ENCODE measurements at regions not wholly inside any gene's neighbourhood (a gene's known extent, or its start where the extent isn't known, plus 50 kb on each side); places are given as distances from the start of the nearest gene placed in this dataset.
"Not testable (repeated sequence)": the region's sequence is repeated elsewhere in the genome, so short reads cannot be mapped to it uniquely, and the experiment has no call there.

GRCh38 chr6:65999288-65999791 lies 292.3 kb upstream of the EYS start:
- DNase-seq (no peak), ATAC-seq (no peak)
- Mint-ChIP-seq H3K36me3 (ENCODE audit: low read depth) (no peaks in the 10 kb centered on the region), H3K4me1 (no peaks in the 10 kb centered on the region), H3K27ac (no peak overlapping the region), H3K27me3 (no peaks in the 10 kb centered on the region), H3K4me3 (no peak overlapping the region)
- H3K9me3 ChIP-seq (ENCODE audit: control insufficient read depth, low read length, poor library complexity, severe bottlenecking): no peaks in the 10 kb centered on the region

- no peak for DNase-seq
- Mint-ChIP-seq H3K36me3 (ENCODE audit: low read depth) (no peaks in the 10 kb centered on the region), H3K4me3 (no peak overlapping the region), H3K27me3 (no peaks in the 10 kb centered on the region), H3K4me1 (no peaks in the 10 kb centered on the region), H3K27ac (no peak overlapping the region)
- no peak for ATAC-seq
- H3K9me3 ChIP-seq (ENCODE audit: control insufficient read depth, low read length, poor library complexity, severe bottlenecking): no peaks in the 10 kb centered on the region
These were observed 291.5 kb upstream of the EYS start for GRCh38 chr6:65998544-65998943.

- H3K27me3 Mint-ChIP-seq: no peaks in the 10 kb centered on the region
- no peaks in the 10 kb centered on the region for H3K9me3 ChIP-seq (ENCODE audit: control insufficient read depth, low read length, poor library complexity, severe bottlenecking)
- H3K27ac Mint-ChIP-seq: no peak overlapping the region
- H3K4me3 Mint-ChIP-seq: no peak overlapping the region
- ATAC-seq (no peak), DNase-seq (no peak)
- H3K4me1 Mint-ChIP-seq: no peaks in the 10 kb centered on the region
- no peaks in the 10 kb centered on the region for H3K36me3 Mint-ChIP-seq (ENCODE audit: low read depth)
These were observed 290.5 kb upstream of the EYS start for GRCh38 chr6:65997539-65997938.

GRCh38 chr6:65996096-65996495 lies 289.1 kb upstream of the EYS start:
- no peak for DNase-seq
- Mint-ChIP-seq H3K4me3 (no peak overlapping the region), H3K27me3 (no peaks in the 10 kb centered on the region), H3K4me1 (no peaks in the 10 kb centered on the region), H3K36me3 (ENCODE audit: low read depth) (no peaks in the 10 kb centered on the region), H3K27ac (no peak overlapping the region)
- no peaks in the 10 kb centered on the region for H3K9me3 ChIP-seq (ENCODE audit: control insufficient read depth, low read length, poor library complexity, severe bottlenecking)
- ATAC-seq: no peak

GRCh38 chr6:65989676-65990075 lies 282.6 kb upstream of the EYS start:
- Mint-ChIP-seq H3K36me3 (ENCODE audit: low read depth) (no peaks in the 10 kb centered on the region), H3K27ac (no peak overlapping the region), H3K4me1 (no peaks in the 10 kb centered on the region), H3K4me3 (no peak overlapping the region), H3K27me3 (no peaks in the 10 kb centered on the region)
- ATAC-seq (no peak), DNase-seq (no peak)
- H3K9me3 ChIP-seq (ENCODE audit: control insufficient read depth, low read length, poor library complexity, severe bottlenecking): no peaks in the 10 kb centered on the region

GRCh38 chr6:65988006-65988405 lies 281.0 kb upstream of the EYS start:
- H3K36me3 Mint-ChIP-seq (ENCODE audit: low read depth): no peaks in the 10 kb centered on the region
- no peaks in the 10 kb centered on the region for H3K27me3 Mint-ChIP-seq
- no peaks in the 10 kb centered on the region for H3K9me3 ChIP-seq (ENCODE audit: control insufficient read depth, low read length, poor library complexity, severe bottlenecking)
- DNase-seq: no peak
- no peak overlapping the region for H3K4me3 Mint-ChIP-seq
- H3K4me1 Mint-ChIP-seq: no peaks in the 10 kb centered on the region
- ATAC-seq: no peak
- no peak overlapping the region for H3K27ac Mint-ChIP-seq

GRCh38 chr6:65984089-65984488 lies 277.1 kb upstream of the EYS start:
- no peak for ATAC-seq
- DNase-seq: no peak
- no peaks in the 10 kb centered on the region for H3K27me3 Mint-ChIP-seq
- H3K9me3 ChIP-seq (ENCODE audit: control insufficient read depth, low read length, poor library complexity, severe bottlenecking): no peaks in the 10 kb centered on the region
- no peaks in the 10 kb centered on the region for H3K36me3 Mint-ChIP-seq (ENCODE audit: low read depth)
- H3K27ac Mint-ChIP-seq: no peak overlapping the region
- no peak overlapping the region for H3K4me3 Mint-ChIP-seq
- no peaks in the 10 kb centered on the region for H3K4me1 Mint-ChIP-seq

GRCh38 chr6:65979120-65979519 lies 272.1 kb upstream of the EYS start:
- ATAC-seq (no peak), DNase-seq (no peak)
- no peak overlapping the region for H3K27ac Mint-ChIP-seq
- no peaks in the 10 kb centered on the region for H3K27me3 Mint-ChIP-seq
- H3K4me3 Mint-ChIP-seq: no peak overlapping the region
- H3K36me3 Mint-ChIP-seq (ENCODE audit: low read depth): no peaks in the 10 kb centered on the region
- no peaks in the 10 kb centered on the region for H3K9me3 ChIP-seq (ENCODE audit: control insufficient read depth, low read length, poor library complexity, severe bottlenecking)
- H3K4me1 Mint-ChIP-seq: no peaks in the 10 kb centered on the region

GRCh38 chr6:65971252-65971651 lies 264.2 kb upstream of the EYS start:
- H3K27me3 Mint-ChIP-seq; H3K36me3 Mint-ChIP-seq (ENCODE audit: low read depth); ATAC-seq; DNase-seq; H3K4me3 Mint-ChIP-seq; H3K27ac Mint-ChIP-seq; H3K4me1 Mint-ChIP-seq; H3K9me3 ChIP-seq (ENCODE audit: control insufficient read depth, low read length, poor library complexity, severe bottlenecking): not testable (repeated sequence)

GRCh38 chr6:65964261-65964660 lies 257.2 kb upstream of the EYS start:
- H3K27me3 Mint-ChIP-seq: no peaks in the 10 kb centered on the region
- no peak overlapping the region for H3K4me3 Mint-ChIP-seq
- no peak overlapping the region for H3K27ac Mint-ChIP-seq
- no peaks in the 10 kb centered on the region for H3K9me3 ChIP-seq (ENCODE audit: control insufficient read depth, low read length, poor library complexity, severe bottlenecking)
- no peaks in the 10 kb centered on the region for H3K4me1 Mint-ChIP-seq
- DNase-seq: no peak
- ATAC-seq: no peak
- no peaks in the 10 kb centered on the region for H3K36me3 Mint-ChIP-seq (ENCODE audit: low read depth)

- Mint-ChIP-seq H3K4me1 (no peaks in the 10 kb centered on the region), H3K4me3 (no peak overlapping the region), H3K27ac (no peak overlapping the region), H3K36me3 (ENCODE audit: low read depth) (no peaks in the 10 kb centered on the region), H3K27me3 (no peaks in the 10 kb centered on the region)
- H3K9me3 ChIP-seq (ENCODE audit: control insufficient read depth, low read length, poor library complexity, severe bottlenecking): no peaks in the 10 kb centered on the region
- no peak for ATAC-seq
- no peak for DNase-seq
These were observed 248.0 kb upstream of the EYS start for GRCh38 chr6:65955034-65955433.

- DNase-seq: no peak
- Mint-ChIP-seq H3K27me3 (no peaks in the 10 kb centered on the region), H3K4me1 (no peaks in the 10 kb centered on the region)
These were observed 241.0 kb upstream of the EYS start for GRCh38 chr6:65948062-65948461.

GRCh38 chr6:65943548-65943947 lies 236.5 kb upstream of the EYS start:
- no peak overlapping the region for H3K27ac Mint-ChIP-seq
- no peaks in the 10 kb centered on the region for H3K27me3 Mint-ChIP-seq
- no peaks in the 10 kb centered on the region for H3K9me3 ChIP-seq (ENCODE audit: control insufficient read depth, low read length, poor library complexity, severe bottlenecking)
- H3K36me3 Mint-ChIP-seq (ENCODE audit: low read depth): no peaks in the 10 kb centered on the region
- DNase-seq (no peak), ATAC-seq (no peak)
- H3K4me1 Mint-ChIP-seq: no peaks in the 10 kb centered on the region
- no peak overlapping the region for H3K4me3 Mint-ChIP-seq

More at GRCh38 chr6:65948062-65948461, 241.0 kb upstream of the EYS start:
- H3K27ac Mint-ChIP-seq: no peak overlapping the region
- no peaks in the 10 kb centered on the region for H3K9me3 ChIP-seq (ENCODE audit: control insufficient read depth, low read length, poor library complexity, severe bottlenecking)
- H3K36me3 Mint-ChIP-seq (ENCODE audit: low read depth): no peaks in the 10 kb centered on the region
- H3K4me3 Mint-ChIP-seq: no peak overlapping the region
- no peak for ATAC-seq

GRCh38 chr6:65943051-65943450 lies 236.0 kb upstream of the EYS start:
- Mint-ChIP-seq H3K27ac (no peak overlapping the region), H3K27me3 (no peaks in the 10 kb centered on the region), H3K4me1 (no peaks in the 10 kb centered on the region), H3K4me3 (no peak overlapping the region), H3K36me3 (ENCODE audit: low read depth) (no peaks in the 10 kb centered on the region)
- DNase-seq (no peak), ATAC-seq (no peak)
- H3K9me3 ChIP-seq (ENCODE audit: control insufficient read depth, low read length, poor library complexity, severe bottlenecking): no peaks in the 10 kb centered on the region

GRCh38 chr6:65938000-65938399 lies 231.0 kb upstream of the EYS start:
- ATAC-seq (no peak), DNase-seq (no peak)
- Mint-ChIP-seq H3K4me3 (no peak overlapping the region), H3K27me3 (no peaks in the 10 kb centered on the region), H3K36me3 (ENCODE audit: low read depth) (no peaks in the 10 kb centered on the region), H3K27ac (no peak overlapping the region), H3K4me1 (no peaks in the 10 kb centered on the region)
- no peaks in the 10 kb centered on the region for H3K9me3 ChIP-seq (ENCODE audit: control insufficient read depth, low read length, poor library complexity, severe bottlenecking)

Measured in T-helper 17 cell (primary cell).